GM11168 (cell line): ENCODE measurements at regions not wholly inside any gene's neighbourhood (a gene's known extent, or its start where the extent isn't known, plus 50 kb on each side); places are given as distances from the start of the nearest gene placed in this dataset.

ENCODE experiments used
- in situ Hi-C: fragments of 300-500 bp; cut with MboI; formaldehyde crosslinking; loops from one replicate; pipeline ENCODE4 v1.12.0; 2022; ENCODE audit warnings: low sequenced_read_pairs; ENCODE audit not compliant: unreplicated experiment

DNA sequence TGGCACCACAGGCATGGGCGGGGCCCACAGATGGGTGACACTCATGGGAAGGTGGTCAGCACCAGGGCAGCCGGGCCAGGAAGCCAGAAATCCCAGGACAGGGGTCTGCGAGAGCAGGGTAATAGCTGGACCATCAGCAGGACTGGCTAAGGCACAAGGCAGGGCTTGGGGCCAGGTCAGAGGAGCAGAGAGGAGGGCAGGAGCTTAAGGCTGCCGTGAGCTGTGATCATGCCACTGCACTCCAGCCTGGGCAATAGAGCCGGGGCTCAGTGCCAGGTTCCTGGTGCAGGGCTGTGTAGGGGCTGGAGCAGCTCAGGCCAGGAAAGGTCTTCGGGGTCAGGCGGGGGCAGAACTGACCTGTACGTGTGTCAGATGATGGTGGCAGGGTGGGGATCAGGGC is 64.2 kb upstream of the LINGO1 start:
- in situ Hi-C loops = no loop called here

DNA sequence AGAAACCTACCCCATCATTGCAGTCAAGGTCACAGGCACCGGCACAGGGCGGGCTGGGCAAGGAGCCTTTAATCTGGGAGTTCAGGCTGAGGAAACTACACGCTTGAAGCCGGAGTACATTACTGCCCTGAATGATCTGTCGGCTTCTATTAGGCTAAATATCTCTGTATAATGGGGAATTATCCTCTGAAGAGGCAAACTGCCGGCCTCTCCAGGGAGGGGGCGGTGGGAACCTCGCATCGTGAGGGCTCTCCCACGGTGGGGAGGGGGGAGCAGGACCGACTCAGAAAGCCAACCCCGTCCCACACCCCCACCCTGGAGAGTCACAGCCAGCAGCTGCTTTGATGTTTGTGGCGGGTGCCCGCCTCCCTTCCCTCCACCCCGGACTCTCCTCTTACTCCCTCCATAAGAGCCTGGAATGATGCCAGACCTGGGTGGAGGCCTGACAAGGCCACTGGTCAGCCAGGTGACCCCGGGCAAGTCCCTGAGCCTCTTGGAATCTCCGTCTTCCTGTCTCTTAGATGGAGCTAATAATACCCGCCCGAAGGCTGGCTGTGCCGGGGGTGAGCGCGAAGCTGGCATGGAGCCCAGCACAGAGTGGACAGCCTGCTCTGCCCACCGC is 63.4 kb upstream of the LINGO1 start:
- in situ Hi-C loops = no loop called here

DNA sequence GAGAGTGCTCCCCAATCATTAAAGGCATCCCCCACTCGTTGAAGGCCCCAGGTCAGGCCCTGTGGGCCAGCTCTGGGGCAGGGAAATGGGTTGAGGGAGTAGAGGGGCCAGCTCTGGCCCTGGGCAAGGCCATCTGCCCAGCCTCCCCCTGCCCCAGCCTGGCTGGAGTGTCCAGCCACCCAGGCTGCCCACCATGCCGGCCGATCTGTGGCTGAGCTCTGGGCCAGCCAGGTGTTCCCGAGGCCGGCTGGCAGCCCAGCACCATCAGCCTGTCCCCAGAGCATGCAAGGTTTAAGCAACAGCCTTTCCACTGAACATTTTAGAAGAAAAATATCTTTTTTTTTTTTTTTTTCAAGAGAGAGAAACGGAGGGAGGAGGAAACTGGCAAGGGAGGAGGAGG is 62.8 kb upstream of the LINGO1 start:
- in situ Hi-C loops = no loop called here

DNA sequence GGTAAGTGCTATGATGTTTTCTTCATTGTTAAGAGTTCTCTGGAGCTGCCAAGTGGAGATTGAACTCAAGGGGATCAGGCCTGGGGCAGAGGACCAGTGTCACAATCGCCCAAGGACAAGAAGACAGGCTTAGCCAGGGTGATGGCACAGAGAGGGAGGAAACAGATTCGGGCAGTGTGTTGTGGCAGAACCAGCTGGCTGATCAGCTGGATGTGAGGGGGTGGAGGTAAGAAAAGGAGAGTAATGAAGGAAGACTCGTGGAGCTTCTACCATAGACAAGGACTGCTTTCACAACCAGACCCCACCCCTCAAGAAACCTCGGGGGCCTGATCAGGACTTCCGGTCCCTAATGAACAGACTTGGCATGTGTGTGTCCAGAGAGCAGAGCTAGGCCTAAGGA is 60.9 kb upstream of the LINGO1 start:
- in situ Hi-C loops = no loop called here

DNA sequence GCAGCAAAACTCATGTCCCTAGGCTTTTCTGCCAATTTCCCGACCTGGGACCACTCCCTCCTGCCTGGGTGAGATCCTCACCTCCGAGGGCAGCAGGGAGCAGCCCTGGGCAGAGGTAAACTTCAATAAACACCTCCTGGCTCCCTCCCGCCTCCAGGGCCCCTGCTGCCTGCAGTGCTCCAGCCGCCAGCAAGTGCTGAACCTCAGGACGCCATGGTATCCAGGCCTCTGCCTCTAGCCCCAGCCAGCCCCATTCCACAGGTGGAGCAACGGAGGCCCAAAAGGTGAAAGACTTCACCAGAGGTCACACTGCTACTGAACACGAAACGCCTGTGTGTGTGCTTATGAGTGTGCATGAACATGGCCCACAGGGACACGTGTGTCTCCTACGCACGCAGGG is 59.9 kb upstream of the LINGO1 start:
- in situ Hi-C loops = no loop called here

DNA sequence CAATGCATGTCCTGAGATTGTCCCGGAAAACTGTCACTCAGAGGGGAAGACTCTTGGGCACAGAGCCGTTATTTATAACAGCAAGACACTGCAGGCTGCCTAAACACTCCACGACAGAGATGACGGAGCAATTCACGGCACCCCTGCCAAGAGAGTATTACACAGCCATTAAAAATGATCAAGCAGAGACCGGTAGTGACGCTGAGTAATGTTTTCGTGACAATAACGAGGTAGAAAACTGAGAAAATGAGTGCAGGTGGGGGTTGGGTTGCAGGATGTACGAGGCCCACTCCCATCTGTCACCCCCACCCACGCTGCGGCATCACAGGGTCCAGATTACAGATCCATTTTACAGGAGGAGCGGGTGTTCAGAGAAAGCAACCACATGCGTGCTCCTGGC is 58.9 kb upstream of the LINGO1 start:
- in situ Hi-C loops = no loop called here

DNA sequence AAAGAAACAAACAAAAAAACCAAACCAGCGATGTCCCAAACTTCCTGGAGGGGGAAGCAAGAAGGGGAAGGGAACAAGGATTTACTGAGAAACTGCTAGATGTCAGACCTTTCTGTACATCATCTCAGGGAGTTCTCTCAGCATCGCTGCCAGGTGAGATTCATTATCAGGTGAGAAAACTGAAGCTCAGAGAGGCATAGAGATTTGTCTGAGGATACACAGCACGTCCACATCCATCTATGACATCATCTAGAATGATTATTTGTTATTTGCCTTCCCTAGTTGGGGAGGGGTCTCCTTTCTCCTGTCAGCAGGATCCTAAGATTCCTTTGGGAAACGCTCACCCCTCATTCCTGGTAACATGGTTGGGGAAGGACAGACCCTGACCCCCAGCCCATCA is 57.1 kb upstream of the LINGO1 start:
- in situ Hi-C loops = no loop called here

DNA sequence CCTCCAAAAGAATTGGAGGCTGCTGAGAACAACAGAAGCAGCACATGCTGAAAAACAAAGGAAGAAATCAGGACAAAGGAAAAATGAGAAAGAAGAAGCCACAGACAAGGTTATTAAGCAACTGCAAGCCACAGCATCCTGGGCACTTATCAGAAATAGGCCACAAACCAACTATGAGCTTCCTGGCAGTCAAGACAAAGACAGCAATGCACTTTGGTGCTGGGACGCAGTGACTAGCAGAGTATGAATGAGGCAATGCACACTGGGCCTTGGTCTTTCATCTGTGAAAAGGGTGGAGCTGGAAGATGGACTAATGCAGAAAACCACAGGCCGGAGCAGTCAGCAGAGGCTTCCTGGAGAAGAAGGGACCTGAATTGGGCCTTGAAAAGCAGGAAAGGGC is 56.0 kb upstream of the LINGO1 start:
- in situ Hi-C loops = no loop called here

DNA sequence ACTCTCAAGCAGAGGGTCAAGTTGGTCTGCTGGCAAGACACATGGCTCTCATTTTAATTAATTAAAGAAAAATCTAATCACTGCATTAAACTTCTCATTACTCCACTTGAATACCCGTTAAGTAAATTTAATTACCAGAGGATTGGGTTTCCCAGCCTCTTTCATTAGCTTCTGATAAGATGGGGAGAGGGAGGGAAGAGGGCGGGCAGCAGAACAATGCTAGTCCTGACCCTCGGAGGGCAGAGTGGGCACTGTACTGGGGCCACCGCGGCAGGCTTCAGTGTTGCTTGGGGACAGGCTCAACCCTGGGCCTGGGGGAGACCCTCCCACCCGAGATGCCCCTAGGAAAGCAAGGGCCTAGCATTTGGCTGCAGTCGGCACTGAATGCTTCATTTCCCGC is 55.6 kb upstream of the LINGO1 start:
- in situ Hi-C loops = no loop called here

DNA sequence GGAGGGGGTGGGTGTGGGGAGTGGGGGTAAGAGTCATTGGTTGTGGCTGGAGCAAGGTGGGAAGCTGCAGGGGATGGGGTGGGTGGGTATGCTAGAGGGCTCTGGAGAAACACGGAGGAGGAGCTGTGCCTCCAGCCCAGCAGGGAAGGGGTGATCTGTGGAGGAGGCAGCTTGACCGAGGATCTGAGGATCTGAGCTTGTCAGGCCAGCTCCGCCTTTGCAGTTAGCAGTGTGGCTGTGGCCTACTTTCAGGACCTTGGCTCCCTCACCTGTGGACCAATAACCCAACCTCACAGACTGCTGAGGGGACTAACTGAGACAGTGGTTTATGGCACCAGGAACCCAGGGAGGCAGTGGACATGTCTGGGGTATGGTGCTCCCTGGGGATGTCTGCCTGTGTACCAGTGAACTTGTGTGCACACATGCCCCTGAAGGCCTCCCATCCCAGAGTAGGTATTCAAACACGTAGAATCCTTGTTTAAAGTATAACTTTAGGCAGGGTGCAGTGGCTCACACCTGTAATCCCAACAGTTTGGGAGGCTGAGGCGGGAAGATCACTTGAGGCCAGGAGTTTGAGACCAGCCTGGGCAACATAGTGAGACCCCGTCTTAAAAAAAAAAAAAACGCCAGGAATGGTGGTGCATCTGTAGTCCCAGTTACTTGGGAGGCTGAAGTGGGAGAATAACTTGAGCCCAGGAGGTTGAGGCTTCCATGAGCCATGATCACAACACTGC is 52.5 kb upstream of the LINGO1 start:
- in situ Hi-C loops = no loop called here

DNA sequence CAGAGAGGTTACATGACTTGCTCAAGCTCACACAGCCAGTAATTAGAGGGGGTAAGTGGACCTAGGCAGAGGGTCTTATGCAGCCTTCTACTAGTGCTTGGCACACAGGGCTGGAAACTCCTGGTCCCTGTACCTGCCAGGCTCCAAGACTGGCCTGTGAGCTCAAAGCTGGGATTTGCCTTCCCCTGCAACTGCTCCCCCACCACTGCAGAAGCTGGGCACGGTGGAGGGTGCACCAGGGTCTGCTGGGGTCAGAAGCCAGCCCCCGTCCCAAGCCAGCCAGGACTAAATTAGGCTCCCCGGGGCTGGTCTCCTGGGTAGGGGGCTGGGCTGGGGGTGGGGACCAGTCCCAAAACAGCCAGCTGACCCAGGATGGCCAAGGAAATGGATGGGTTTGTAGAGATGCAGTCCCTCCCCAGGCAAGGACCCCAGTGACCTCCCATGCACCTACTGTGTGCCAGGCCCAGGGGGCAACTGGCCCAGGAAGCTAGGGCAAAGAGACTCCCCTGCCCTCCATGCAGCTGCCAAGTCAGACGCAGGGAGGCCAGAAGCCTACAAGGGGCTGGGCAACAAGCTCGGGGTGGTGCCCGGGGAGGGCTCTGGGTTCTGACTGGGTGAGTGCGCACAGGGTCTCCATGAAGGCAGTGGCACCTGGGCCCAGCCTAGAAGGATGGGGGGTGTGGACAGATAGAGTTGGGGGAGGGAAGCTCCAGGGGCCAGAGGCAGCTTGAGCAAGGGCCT is 51.8 kb upstream of the LINGO1 start:
- in situ Hi-C loops = no loop called here

DNA sequence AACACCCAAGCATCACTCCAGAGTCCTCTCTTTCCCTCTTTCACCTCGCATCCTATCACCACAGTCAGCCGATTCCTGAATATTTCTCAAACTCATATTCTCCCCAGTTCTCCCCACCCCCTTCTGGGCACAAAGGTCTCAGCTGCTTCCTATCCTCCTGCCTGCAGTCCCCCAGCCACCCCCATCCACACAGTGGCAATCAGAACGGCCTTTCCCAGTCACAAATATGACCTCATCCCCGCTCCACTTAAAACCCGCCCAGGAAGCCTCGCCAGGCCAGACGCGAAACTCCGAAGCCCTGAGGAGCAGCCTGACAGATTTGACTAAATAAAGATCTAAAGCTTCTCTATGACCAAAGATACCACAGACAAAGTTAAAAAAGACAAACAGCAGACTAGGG is 49.9 kb upstream of the LINGO1 start:
- in situ Hi-C loops = no loop called here
